PC-3 (cell line): ENCODE measurements at regions not wholly inside any gene's neighbourhood (a gene's known extent, or its start where the extent isn't known, plus 50 kb on each side); places are given as distances from the start of the nearest gene placed in this dataset.

Source experiments
- EZH2phosphoT487 ChIP-seq: fragments of 300-600 bp; sonication (generic); IDR thresholded peaks from 2 replicates; pipeline ENCODE4 v1.6.1; 2018; ENCODE audit warnings: mild to moderate bottlenecking, antibody characterized with exemption, low read length, borderline replicate concordance
- TF ChIP-seq, protein P1 (sequence below): fragments of 300-600 bp; sonication (generic); conservative IDR thresholded peaks from 2 replicates; pipeline ENCODE4 v1.5.1; 2017; ENCODE audit warnings: antibody characterized with exemption, low read depth, mild to moderate bottlenecking, low read length

DNA sequence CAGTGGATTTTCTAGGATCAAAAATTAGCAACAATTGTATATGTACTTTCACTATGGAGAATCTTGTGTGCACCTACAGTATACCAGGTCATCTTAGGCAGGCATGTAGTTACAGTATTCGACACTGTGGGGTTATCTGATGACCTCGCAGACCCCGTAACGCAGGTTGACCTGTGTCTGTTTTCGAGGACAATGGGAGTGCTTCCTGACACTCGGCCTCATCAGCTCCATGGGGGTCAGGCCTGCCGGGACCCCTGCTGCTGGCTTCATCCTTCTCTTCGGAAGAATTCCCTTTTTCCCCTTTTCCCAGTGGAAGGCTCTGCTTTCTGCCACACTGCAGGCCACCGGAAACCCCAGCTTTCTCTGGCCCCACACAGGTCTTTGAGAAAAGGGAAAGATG lies 102.8 kb upstream of the TMEM18 start:
- TF ChIP-seq EZH2phosphoT487: no peak
- TF ChIP-seq, protein P1, sequence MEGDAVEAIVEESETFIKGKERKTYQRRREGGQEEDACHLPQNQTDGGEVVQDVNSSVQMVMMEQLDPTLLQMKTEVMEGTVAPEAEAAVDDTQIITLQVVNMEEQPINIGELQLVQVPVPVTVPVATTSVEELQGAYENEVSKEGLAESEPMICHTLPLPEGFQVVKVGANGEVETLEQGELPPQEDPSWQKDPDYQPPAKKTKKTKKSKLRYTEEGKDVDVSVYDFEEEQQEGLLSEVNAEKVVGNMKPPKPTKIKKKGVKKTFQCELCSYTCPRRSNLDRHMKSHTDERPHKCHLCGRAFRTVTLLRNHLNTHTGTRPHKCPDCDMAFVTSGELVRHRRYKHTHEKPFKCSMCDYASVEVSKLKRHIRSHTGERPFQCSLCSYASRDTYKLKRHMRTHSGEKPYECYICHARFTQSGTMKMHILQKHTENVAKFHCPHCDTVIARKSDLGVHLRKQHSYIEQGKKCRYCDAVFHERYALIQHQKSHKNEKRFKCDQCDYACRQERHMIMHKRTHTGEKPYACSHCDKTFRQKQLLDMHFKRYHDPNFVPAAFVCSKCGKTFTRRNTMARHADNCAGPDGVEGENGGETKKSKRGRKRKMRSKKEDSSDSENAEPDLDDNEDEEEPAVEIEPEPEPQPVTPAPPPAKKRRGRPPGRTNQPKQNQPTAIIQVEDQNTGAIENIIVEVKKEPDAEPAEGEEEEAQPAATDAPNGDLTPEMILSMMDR: no peak
